GM23338 (cell line): ENCODE measurements at regions not wholly inside any gene's neighbourhood (a gene's known extent, or its start where the extent isn't known, plus 50 kb on each side); places are given as distances from the start of the nearest gene placed in this dataset.
A peak's percentile ranks its signal among the peaks of the same experiment; 100 is the strongest.

Source experiments
- CTCF ChIP-seq, 2 experiments: fragments of 200-600 bp in 1 of 2; sonication (generic) in 1 of 2; conservative IDR thresholded peaks; 2 replicates each; pipeline versions ENCODE4 v1.5.1 to v1.6.1; 2016 to 2017; ENCODE audit warnings: antibody characterized with exemption in 2 of 2, low read depth in 2 of 2, mild to moderate bottlenecking in 2 of 2, moderate library complexity in 1 of 2
- ETS1 ChIP-seq: IDR thresholded peaks from 2 replicates; pipeline ENCODE4 v1.6.1; 2016; ENCODE audit warnings: antibody characterized with exemption
- EZH2 ChIP-seq: fragments of 200-600 bp; sonication (generic); IDR thresholded peaks from one replicate; pipeline ENCODE4 v1.8.0; 2017; ENCODE audit warnings: antibody characterized with exemption, mild to moderate bottlenecking, low read depth; ENCODE audit not compliant: unreplicated experiment
- EZH2phosphoT487 ChIP-seq: fragments of 200-600 bp; sonication (generic); IDR thresholded peaks from one replicate; pipeline ENCODE4 v1.8.1; 2018; ENCODE audit warnings: antibody characterized with exemption; ENCODE audit not compliant: unreplicated experiment
- JUNB ChIP-seq: IDR thresholded peaks from one replicate; pipeline ENCODE4 v1.6.1; 2016; ENCODE audit warnings: antibody characterized with exemption; ENCODE audit not compliant: unreplicated experiment
- NANOG ChIP-seq: IDR thresholded peaks from 2 replicates; pipeline ENCODE4 v1.6.1; 2016; ENCODE audit warnings: antibody characterized with exemption, borderline replicate concordance
- POLR2AphosphoS5 ChIP-seq: IDR thresholded peaks from 2 replicates; pipeline ENCODE4 v1.6.1; 2016; ENCODE audit warnings: antibody characterized with exemption, low read depth
- REST ChIP-seq: IDR thresholded peaks from one replicate; pipeline ENCODE4 v1.6.1; 2018; ENCODE audit warnings: antibody characterized with exemption; ENCODE audit not compliant: unreplicated experiment

- no peak for TF ChIP-seq JUNB
- 0 out of 4 replicates have a peak, but pooled peaks of 1 of the 2 experiments have one; percentile 16 for TF ChIP-seq CTCF (conservative IDR thresholded peaks at IDR 0.05; ENCODE audit: low read depth in 2 of 2)
- TF ChIP-seq ETS1: no peak
- no peak for TF ChIP-seq EZH2phosphoT487
- TF ChIP-seq POLR2AphosphoS5: no peak
- TF ChIP-seq EZH2: no peak
- TF ChIP-seq REST: no peak
- no peak for TF ChIP-seq NANOG
Observed at GRCh38 chr22:27634043-27634740, 167.4 kb downstream of the MN1 start.
